A673 (cell line): ENCODE measurements at regions not wholly inside any gene's neighbourhood (a gene's known extent, or its start where the extent isn't known, plus 50 kb on each side); places are given as distances from the start of the nearest gene placed in this dataset.

Experiments
- EZH2 ChIP-seq: fragments of 200-600 bp; sonication (generic); IDR thresholded peaks from 2 replicates; pipeline ENCODE4 v1.6.1; 2017; ENCODE audit warnings: borderline replicate concordance, low read depth, mild to moderate bottlenecking, mixed read lengths, antibody characterized with exemption, low read length; ENCODE audit not compliant: poor library complexity, severe bottlenecking
- TF ChIP-seq, protein P1 (sequence below): fragments of 300-800, 200-600 bp; sonication (generic); conservative IDR thresholded peaks from 2 replicates; pipeline ENCODE4 v1.5.1; 2017; ENCODE audit warnings: low read depth, mild to moderate bottlenecking, antibody characterized with exemption, low read length, moderate library complexity, mixed read lengths

DNA sequence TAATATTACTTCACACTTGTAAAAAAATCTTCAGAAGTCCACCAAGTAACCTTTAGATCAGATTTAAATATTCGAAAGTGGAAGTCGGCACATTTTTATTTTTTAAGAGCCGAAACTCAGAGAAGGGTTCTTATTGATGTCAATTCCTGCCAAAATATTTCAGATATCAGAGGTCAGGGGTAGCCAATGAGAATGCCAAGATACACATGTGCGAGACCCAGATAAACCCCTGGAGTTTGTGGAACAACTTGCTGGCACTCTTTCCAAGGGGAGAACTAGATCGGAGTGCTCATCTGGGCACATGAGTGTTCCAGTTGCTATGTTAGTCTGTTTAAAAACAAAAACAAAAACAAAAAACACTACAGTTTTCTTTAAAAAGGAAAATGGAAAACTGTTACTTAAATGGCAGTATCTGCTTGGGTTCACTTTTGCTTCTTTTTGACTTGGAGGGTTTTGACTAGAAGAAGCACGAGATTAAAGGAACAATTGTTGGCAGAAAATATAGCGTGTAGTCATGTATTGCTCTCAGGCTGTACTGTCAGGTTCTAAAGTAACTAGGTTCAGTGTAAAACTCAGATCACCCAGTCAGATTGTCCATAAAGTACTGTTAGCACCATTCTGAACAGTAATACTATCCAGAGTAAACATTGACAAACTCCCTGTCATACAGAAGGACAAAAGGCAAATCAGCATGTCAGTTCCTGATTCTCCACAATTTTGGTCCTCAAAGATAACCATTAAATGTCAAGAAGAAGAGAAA is 188.0 kb upstream of the PACRGL start:
- no peak for TF ChIP-seq EZH2
- TF ChIP-seq, protein P1, sequence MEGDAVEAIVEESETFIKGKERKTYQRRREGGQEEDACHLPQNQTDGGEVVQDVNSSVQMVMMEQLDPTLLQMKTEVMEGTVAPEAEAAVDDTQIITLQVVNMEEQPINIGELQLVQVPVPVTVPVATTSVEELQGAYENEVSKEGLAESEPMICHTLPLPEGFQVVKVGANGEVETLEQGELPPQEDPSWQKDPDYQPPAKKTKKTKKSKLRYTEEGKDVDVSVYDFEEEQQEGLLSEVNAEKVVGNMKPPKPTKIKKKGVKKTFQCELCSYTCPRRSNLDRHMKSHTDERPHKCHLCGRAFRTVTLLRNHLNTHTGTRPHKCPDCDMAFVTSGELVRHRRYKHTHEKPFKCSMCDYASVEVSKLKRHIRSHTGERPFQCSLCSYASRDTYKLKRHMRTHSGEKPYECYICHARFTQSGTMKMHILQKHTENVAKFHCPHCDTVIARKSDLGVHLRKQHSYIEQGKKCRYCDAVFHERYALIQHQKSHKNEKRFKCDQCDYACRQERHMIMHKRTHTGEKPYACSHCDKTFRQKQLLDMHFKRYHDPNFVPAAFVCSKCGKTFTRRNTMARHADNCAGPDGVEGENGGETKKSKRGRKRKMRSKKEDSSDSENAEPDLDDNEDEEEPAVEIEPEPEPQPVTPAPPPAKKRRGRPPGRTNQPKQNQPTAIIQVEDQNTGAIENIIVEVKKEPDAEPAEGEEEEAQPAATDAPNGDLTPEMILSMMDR = no peak
